ENCODE measurements at regions not wholly inside any gene's neighbourhood (a gene's known extent, or its start where the extent isn't known, plus 50 kb on each side); places are given as distances from the start of the nearest gene placed in this dataset.

- DNase-seq = no peak
These were observed 168.1 kb upstream of the MBNL1 start for GRCh38 chr3:152100491-152101132.

GRCh38 chr3:152102410-152102809, 166.3 kb upstream of the MBNL1 start:
- DNase-seq = no peak

GRCh38 chr3:152103257-152103656, 165.5 kb upstream of the MBNL1 start:
- DNase-seq = no peak

- DNase-seq = no peak
These were observed 163.8 kb upstream of the MBNL1 start for GRCh38 chr3:152104847-152105415.

GRCh38 chr3:152105446-152105845, 163.3 kb upstream of the MBNL1 start:
- no peak for DNase-seq

- DNase-seq = no peak
These were observed 159.7 kb upstream of the MBNL1 start for GRCh38 chr3:152109038-152109437.

- DNase-seq = no peak
These were observed 155.3 kb upstream of the MBNL1 start for GRCh38 chr3:152113413-152113812.

- no peak for DNase-seq
These were observed 154.6 kb upstream of the MBNL1 start for GRCh38 chr3:152113992-152114651.

- no peak for DNase-seq
These were observed 148.0 kb upstream of the MBNL1 start for GRCh38 chr3:152120601-152121269.

GRCh38 chr3:152121270-152121636, 147.5 kb upstream of the MBNL1 start:
- peak in 1 of 3 donors; percentile 80 for DNase-seq

GRCh38 chr3:152122851-152123250, 145.9 kb upstream of the MBNL1 start:
- DNase-seq = no peak

GRCh38 chr3:152123457-152123856, 145.3 kb upstream of the MBNL1 start:
- DNase-seq = no peak

- peak in 1 of 3 donors; percentile 53 for DNase-seq
These were observed 142.5 kb upstream of the MBNL1 start for GRCh38 chr3:152126260-152126659.

GRCh38 chr3:152127058-152127457, 141.7 kb upstream of the MBNL1 start:
- DNase-seq = no peak

GRCh38 chr3:152128356-152128755, 140.4 kb upstream of the MBNL1 start:
- DNase-seq = no peak

- no peak for DNase-seq
These were observed 129.1 kb upstream of the MBNL1 start for GRCh38 chr3:152139651-152140050.

GRCh38 chr3:152146461-152146860, 122.3 kb upstream of the MBNL1 start:
- no peak for DNase-seq

GRCh38 chr3:152147748-152148147, 121.0 kb upstream of the MBNL1 start:
- DNase-seq = no peak

- DNase-seq = no peak
These were observed 120.2 kb upstream of the MBNL1 start for GRCh38 chr3:152148579-152148978.

GRCh38 chr3:152149832-152150231, 118.9 kb upstream of the MBNL1 start:
- DNase-seq = no peak

GRCh38 chr3:152151216-152151876, 117.4 kb upstream of the MBNL1 start:
- no peak for DNase-seq

Measured in muscle of back (tissue), 3 donors.